SK-N-SH treated with all-trans-retinoic acid at 6 μM for 48 hours (cell line): ENCODE measurements at regions not wholly inside any gene's neighbourhood (a gene's known extent, or its start where the extent isn't known, plus 50 kb on each side); places are given as distances from the start of the nearest gene placed in this dataset.
A peak's percentile ranks its signal among the peaks of the same experiment; 100 is the strongest.

Experiments
- ATAC-seq: fragments of 200-7000 bp; cut with Tn5 transposase; 3 replicates; pipeline ENCODE4 v1.9.1; 2020; ENCODE audit warnings: mild to moderate bottlenecking, moderate library complexity
- ARNTL ChIP-seq: fragments of 450-650 bp; formaldehyde crosslinking; IDR thresholded peaks from 2 replicates; pipeline ENCODE4 v1.5.0; 2020; ENCODE audit warnings: low read depth, mild to moderate bottlenecking, moderate library complexity, borderline replicate concordance
- BACH2 ChIP-seq: fragments of 250-450 bp; sonication (Bioruptor Pico); IDR thresholded peaks from 2 replicates; pipeline ENCODE4 v1.9.0; 2021; ENCODE audit warnings: mild to moderate bottlenecking, borderline replicate concordance
- CSDC2 ChIP-seq: fragments of 250-450 bp; sonication (Bioruptor Pico); IDR thresholded peaks from 2 replicates; pipeline ENCODE4 v1.5.0; 2020; ENCODE audit warnings: mild to moderate bottlenecking, moderate library complexity
- ISL1 ChIP-seq: fragments of 250-450 bp; sonication (Bioruptor Pico); IDR thresholded peaks from 2 replicates; pipeline ENCODE4 v2.1.2; 2022; ENCODE audit warnings: mild to moderate bottlenecking, moderate library complexity
- OSR1 ChIP-seq: fragments of 250-450 bp; sonication (Bioruptor Pico); IDR thresholded peaks from 2 replicates; pipeline ENCODE4 v1.8.0; 2022; ENCODE audit warnings: moderate library complexity, mild to moderate bottlenecking, inconsistent platforms
- PPARA ChIP-seq: fragments of 250-450 bp; sonication (Bioruptor Pico); IDR thresholded peaks from 2 replicates; pipeline ENCODE4 v1.5.0; 2020; ENCODE audit warnings: mild to moderate bottlenecking, borderline replicate concordance
- RARB ChIP-seq: fragments of 250-450 bp; sonication (Bioruptor Pico); IDR thresholded peaks from 2 replicates; pipeline ENCODE4 v1.8.0; 2021; ENCODE audit warnings: mild to moderate bottlenecking, moderate library complexity
- SNAI2 ChIP-seq: fragments of 250-450 bp; sonication (Bioruptor Pico); IDR thresholded peaks from 2 replicates; pipeline ENCODE4 v1.5.0; 2020; ENCODE audit warnings: mild to moderate bottlenecking, moderate library complexity
- TCF4 ChIP-seq: fragments of 250-450 bp; sonication (Bioruptor Pico); IDR thresholded peaks from 2 replicates; pipeline ENCODE4 v1.8.0; 2021; ENCODE audit warnings: mild to moderate bottlenecking, moderate library complexity, borderline replicate concordance
- TOX ChIP-seq: fragments of 250-450 bp; sonication (Bioruptor Pico); IDR thresholded peaks from 2 replicates; pipeline ENCODE4 v1.8.0; 2021; ENCODE audit warnings: mild to moderate bottlenecking, moderate library complexity, borderline replicate concordance
- ZC3H10 ChIP-seq: fragments of 250-450 bp; sonication (Bioruptor Pico); IDR thresholded peaks from 2 replicates; pipeline ENCODE4 v1.5.1; 2021; ENCODE audit warnings: mild to moderate bottlenecking, moderate library complexity
- ZFP3 ChIP-seq: fragments of 250-450 bp; sonication (Bioruptor Pico); IDR thresholded peaks from 2 replicates; pipeline ENCODE4 v1.5.0; 2020; ENCODE audit warnings: mild to moderate bottlenecking, moderate library complexity
- ZFP30 ChIP-seq: fragments of 450-650 bp; formaldehyde crosslinking; IDR thresholded peaks from 2 replicates; pipeline ENCODE4 v1.5.0; 2022; ENCODE audit warnings: mild to moderate bottlenecking, moderate library complexity
- ZNF70 ChIP-seq: fragments of 450-650 bp; formaldehyde crosslinking; IDR thresholded peaks from 2 replicates; pipeline ENCODE4 v1.5.0; 2020; ENCODE audit warnings: mild to moderate bottlenecking, moderate library complexity
- ZNF8 ChIP-seq: fragments of 450-650 bp; formaldehyde crosslinking; IDR thresholded peaks from 2 replicates; pipeline ENCODE4 v1.5.0; 2020; ENCODE audit warnings: mild to moderate bottlenecking, moderate library complexity
- TF ChIP-seq, protein P1 (sequence below): fragments of 250-450 bp; sonication (Bioruptor Pico); IDR thresholded peaks from 2 replicates; pipeline ENCODE4 v1.5.1; 2020; ENCODE audit warnings: low read depth, mild to moderate bottlenecking, moderate library complexity
- TF ChIP-seq, protein P2 (sequence below): fragments of 250-450 bp; sonication (Bioruptor Pico); IDR thresholded peaks from 2 replicates; pipeline ENCODE4 v1.5.0; 2020; ENCODE audit warnings: mild to moderate bottlenecking, moderate library complexity
- TF ChIP-seq, protein P3 (sequence below): fragments of 250-450 bp; sonication (Bioruptor Pico); IDR thresholded peaks from 2 replicates; pipeline ENCODE4 v1.8.0; 2020; ENCODE audit warnings: mild to moderate bottlenecking, moderate library complexity, borderline replicate concordance
- TF ChIP-seq, protein P4 (sequence below): fragments of 250-450 bp; sonication (Bioruptor Pico); IDR thresholded peaks from 2 replicates; pipeline ENCODE4 v1.8.0; 2021; ENCODE audit warnings: low read depth, mild to moderate bottlenecking, moderate library complexity, borderline replicate concordance
- TF ChIP-seq, protein P5 (sequence below): fragments of 250-450 bp; sonication (Bioruptor Pico); IDR thresholded peaks from 2 replicates; pipeline ENCODE4 v1.5.1; 2021; ENCODE audit warnings: mild to moderate bottlenecking, moderate library complexity

DNA sequence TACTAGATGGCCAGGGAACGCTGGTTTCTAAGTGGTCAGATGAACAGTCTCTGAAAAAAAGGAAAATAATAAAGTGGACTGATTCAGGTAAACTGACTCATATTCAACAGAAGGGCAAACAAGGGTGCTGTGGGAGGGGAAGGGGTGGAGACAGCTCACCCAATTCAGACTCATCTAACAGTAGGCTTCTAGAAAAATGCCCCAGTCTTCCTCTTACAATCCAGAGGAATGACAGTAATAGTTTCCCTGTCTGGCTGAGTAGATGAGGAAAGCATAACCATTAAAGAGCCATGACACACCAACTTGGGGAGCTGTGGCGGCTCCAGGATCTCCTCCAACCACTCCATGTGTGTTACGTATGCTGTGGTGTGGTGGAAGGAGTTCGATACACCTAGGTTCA lies 231.4 kb upstream of the UMPS start:
- ATAC-seq, result no peak
- TF ChIP-seq ZNF8 (CRISPR knock-in tag) (no peak), ZFP30 (CRISPR knock-in tag) (no peak), BACH2 (CRISPR knock-in tag) (no peak), TCF4 (CRISPR knock-in tag) (no peak), RARB (CRISPR knock-in tag) (no peak), CSDC2 (no peak), ZC3H10 (CRISPR knock-in tag) (no peak), ISL1 (CRISPR knock-in tag) (no peak), SNAI2 (CRISPR knock-in tag) (no peak), ZFP3 (CRISPR knock-in tag) (no peak), ZNF70 (CRISPR knock-in tag) (no peak), TOX (CRISPR knock-in tag) (no peak)
- TF ChIP-seq, protein P1, sequence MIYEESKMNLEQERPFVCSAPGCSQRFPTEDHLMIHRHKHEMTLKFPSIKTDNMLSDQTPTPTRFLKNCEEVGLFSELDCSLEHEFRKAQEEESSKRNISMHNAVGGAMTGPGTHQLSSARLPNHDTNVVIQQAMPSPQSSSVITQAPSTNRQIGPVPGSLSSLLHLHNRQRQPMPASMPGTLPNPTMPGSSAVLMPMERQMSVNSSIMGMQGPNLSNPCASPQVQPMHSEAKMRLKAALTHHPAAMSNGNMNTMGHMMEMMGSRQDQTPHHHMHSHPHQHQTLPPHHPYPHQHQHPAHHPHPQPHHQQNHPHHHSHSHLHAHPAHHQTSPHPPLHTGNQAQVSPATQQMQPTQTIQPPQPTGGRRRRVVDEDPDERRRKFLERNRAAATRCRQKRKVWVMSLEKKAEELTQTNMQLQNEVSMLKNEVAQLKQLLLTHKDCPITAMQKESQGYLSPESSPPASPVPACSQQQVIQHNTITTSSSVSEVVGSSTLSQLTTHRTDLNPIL (CRISPR knock-in tag), result no peak
- TF ChIP-seq, protein P2, sequence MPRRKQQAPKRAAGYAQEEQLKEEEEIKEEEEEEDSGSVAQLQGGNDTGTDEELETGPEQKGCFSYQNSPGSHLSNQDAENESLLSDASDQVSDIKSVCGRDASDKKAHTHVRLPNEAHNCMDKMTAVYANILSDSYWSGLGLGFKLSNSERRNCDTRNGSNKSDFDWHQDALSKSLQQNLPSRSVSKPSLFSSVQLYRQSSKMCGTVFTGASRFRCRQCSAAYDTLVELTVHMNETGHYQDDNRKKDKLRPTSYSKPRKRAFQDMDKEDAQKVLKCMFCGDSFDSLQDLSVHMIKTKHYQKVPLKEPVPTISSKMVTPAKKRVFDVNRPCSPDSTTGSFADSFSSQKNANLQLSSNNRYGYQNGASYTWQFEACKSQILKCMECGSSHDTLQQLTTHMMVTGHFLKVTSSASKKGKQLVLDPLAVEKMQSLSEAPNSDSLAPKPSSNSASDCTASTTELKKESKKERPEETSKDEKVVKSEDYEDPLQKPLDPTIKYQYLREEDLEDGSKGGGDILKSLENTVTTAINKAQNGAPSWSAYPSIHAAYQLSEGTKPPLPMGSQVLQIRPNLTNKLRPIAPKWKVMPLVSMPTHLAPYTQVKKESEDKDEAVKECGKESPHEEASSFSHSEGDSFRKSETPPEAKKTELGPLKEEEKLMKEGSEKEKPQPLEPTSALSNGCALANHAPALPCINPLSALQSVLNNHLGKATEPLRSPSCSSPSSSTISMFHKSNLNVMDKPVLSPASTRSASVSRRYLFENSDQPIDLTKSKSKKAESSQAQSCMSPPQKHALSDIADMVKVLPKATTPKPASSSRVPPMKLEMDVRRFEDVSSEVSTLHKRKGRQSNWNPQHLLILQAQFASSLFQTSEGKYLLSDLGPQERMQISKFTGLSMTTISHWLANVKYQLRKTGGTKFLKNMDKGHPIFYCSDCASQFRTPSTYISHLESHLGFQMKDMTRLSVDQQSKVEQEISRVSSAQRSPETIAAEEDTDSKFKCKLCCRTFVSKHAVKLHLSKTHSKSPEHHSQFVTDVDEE (CRISPR knock-in tag), result no peak
- TF ChIP-seq, protein P3, sequence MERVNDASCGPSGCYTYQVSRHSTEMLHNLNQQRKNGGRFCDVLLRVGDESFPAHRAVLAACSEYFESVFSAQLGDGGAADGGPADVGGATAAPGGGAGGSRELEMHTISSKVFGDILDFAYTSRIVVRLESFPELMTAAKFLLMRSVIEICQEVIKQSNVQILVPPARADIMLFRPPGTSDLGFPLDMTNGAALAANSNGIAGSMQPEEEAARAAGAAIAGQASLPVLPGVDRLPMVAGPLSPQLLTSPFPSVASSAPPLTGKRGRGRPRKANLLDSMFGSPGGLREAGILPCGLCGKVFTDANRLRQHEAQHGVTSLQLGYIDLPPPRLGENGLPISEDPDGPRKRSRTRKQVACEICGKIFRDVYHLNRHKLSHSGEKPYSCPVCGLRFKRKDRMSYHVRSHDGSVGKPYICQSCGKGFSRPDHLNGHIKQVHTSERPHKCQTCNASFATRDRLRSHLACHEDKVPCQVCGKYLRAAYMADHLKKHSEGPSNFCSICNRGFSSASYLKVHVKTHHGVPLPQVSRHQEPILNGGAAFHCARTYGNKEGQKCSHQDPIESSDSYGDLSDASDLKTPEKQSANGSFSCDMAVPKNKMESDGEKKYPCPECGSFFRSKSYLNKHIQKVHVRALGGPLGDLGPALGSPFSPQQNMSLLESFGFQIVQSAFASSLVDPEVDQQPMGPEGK (CRISPR knock-in tag), result no peak
- TF ChIP-seq, protein P4, sequence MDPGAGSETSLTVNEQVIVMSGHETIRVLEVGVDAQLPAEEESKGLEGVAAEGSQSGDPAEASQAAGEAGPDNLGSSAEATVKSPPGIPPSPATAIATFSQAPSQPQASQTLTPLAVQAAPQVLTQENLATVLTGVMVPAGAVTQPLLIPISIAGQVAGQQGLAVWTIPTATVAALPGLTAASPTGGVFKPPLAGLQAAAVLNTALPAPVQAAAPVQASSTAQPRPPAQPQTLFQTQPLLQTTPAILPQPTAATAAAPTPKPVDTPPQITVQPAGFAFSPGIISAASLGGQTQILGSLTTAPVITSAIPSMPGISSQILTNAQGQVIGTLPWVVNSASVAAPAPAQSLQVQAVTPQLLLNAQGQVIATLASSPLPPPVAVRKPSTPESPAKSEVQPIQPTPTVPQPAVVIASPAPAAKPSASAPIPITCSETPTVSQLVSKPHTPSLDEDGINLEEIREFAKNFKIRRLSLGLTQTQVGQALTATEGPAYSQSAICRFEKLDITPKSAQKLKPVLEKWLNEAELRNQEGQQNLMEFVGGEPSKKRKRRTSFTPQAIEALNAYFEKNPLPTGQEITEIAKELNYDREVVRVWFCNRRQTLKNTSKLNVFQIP, result no peak
- TF ChIP-seq, protein P5, sequence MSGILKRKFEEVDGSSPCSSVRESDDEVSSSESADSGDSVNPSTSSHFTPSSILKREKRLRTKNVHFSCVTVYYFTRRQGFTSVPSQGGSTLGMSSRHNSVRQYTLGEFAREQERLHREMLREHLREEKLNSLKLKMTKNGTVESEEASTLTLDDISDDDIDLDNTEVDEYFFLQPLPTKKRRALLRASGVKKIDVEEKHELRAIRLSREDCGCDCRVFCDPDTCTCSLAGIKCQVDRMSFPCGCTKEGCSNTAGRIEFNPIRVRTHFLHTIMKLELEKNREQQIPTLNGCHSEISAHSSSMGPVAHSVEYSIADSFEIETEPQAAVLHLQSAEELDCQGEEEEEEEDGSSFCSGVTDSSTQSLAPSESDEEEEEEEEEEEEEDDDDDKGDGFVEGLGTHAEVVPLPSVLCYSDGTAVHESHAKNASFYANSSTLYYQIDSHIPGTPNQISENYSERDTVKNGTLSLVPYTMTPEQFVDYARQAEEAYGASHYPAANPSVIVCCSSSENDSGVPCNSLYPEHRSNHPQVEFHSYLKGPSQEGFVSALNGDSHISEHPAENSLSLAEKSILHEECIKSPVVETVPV (CRISPR knock-in tag), result no peak

DNA sequence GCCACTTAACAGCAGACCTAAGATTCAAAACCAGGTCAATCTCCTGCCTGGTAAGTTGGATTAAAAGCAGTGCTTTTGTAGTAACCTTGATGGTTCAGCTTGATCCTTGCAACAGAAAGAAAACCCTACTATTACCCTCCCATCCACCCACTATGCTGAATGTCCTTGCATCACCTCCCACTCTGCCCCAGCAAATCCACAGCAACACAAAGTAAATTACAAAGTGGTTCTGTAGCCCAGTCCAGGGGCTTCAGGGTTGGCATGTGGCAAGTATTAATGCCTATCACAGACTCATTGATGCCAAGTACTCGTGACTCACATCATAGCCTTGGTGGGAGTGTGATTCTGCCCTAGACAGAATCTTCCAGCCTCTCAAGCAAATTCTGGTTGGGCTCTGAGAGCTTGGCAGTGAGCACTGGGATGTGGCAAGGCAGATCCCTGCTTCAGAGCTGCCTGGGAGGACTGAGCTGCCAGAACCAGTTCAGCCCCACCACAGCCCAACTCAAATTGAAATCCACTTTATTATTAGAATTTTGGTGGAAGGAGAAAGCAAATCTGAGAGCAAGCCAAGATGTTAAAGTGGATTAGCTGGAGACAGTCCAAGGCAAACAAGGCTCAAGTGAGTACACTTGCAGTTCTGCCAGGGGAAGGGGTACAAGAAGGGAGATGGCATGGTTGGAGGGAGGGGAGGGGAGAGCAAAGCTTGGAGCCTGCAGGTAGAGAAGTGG lies 225.8 kb upstream of the UMPS start:
- peak; percentile 99 for ATAC-seq
- TF ChIP-seq CSDC2 (no peak), ISL1 (CRISPR knock-in tag) (peak; percentile 96), SNAI2 (CRISPR knock-in tag) (0 out of 2 replicates have a peak, but pooled peaks have one; percentile 66), RARB (CRISPR knock-in tag) (no peak)
- TF ChIP-seq, protein P3 (CRISPR knock-in tag), result no peak
- TF ChIP-seq, all 23 proteins: peak for 2

DNA sequence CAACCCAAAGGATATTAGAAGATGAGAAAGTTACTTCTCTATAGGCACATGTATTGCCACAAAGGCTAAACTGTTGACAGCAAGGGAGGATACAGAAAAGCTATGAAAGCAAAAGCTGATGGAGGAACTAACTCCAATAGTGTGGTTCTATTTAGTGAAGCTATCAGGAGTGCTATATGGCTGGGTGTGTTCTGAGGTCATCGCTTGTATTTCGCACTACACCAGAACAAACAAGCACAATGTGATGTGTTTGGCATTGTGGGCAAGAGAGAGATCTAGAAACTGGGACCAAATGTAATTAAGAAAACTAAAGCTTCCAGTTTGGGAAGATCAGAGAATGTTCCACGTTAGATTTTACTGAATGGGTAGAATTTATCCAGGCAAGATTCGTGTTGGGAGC lies 220.4 kb upstream of the UMPS start:
- no peak for ATAC-seq
- TF ChIP-seq, protein P5 (CRISPR knock-in tag), result no peak
- TF ChIP-seq ZNF8 (CRISPR knock-in tag), result no peak
- TF ChIP-seq ARNTL (CRISPR knock-in tag), result no peak
- no peak for TF ChIP-seq OSR1
- TF ChIP-seq CSDC2, result no peak
- no peak for TF ChIP-seq PPARA
- TF ChIP-seq ZC3H10 (CRISPR knock-in tag), result no peak
- TF ChIP-seq, protein P4, result no peak
- TF ChIP-seq ZFP30 (CRISPR knock-in tag), result no peak
- no peak for TF ChIP-seq BACH2 (CRISPR knock-in tag)
- TF ChIP-seq SNAI2 (CRISPR knock-in tag), result no peak
- no peak for TF ChIP-seq TOX (CRISPR knock-in tag)
